ENCODE measurements at regions not wholly inside any gene's neighbourhood (a gene's known extent, or its start where the extent isn't known, plus 50 kb on each side); places are given as distances from the start of the nearest gene placed in this dataset.

GRCh38 chr14:101025131-101025530 lies 121.6 kb upstream of the RTL1 start:
- DNase-seq (ENCODE audit: low spot score), result no peak

- no peak for DNase-seq (ENCODE audit: low spot score)
Observed at GRCh38 chr14:101025696-101026095, 122.2 kb upstream of the RTL1 start.

- DNase-seq (ENCODE audit: low spot score), result no peak
Observed at GRCh38 chr14:101026341-101026740, 122.8 kb upstream of the RTL1 start.

- DNase-seq (ENCODE audit: low spot score), result no peak
Observed at GRCh38 chr14:101027291-101027690, 123.8 kb upstream of the RTL1 start.

- no peak for DNase-seq (ENCODE audit: low spot score)
Observed at GRCh38 chr14:101027966-101028365, 124.4 kb upstream of the RTL1 start.

- no peak for DNase-seq (ENCODE audit: low spot score)
Observed at GRCh38 chr14:101028971-101029667, 125.6 kb upstream of the RTL1 start.

GRCh38 chr14:101029668-101030290 lies 126.3 kb upstream of the RTL1 start:
- no peak for DNase-seq (ENCODE audit: low spot score)

GRCh38 chr14:101030586-101030985 lies 127.1 kb upstream of the RTL1 start:
- DNase-seq (ENCODE audit: low spot score), result no peak

- DNase-seq (ENCODE audit: low spot score), result no peak
Observed at GRCh38 chr14:101031186-101031585, 127.7 kb upstream of the RTL1 start.

GRCh38 chr14:101031721-101032120 lies 128.2 kb upstream of the RTL1 start:
- DNase-seq (ENCODE audit: low spot score), result no peak

- no peak for DNase-seq (ENCODE audit: low spot score)
Observed at GRCh38 chr14:101032433-101032832, 128.9 kb upstream of the RTL1 start.

GRCh38 chr14:101033006-101033405 lies 129.5 kb upstream of the RTL1 start:
- DNase-seq (ENCODE audit: low spot score), result no peak

- DNase-seq (ENCODE audit: low spot score), result no peak
Observed at GRCh38 chr14:101033446-101034165, 130.1 kb upstream of the RTL1 start.

- DNase-seq (ENCODE audit: low spot score), result no peak
Observed at GRCh38 chr14:101034986-101035385, 131.5 kb upstream of the RTL1 start.

GRCh38 chr14:101035466-101036225 lies 132.1 kb upstream of the RTL1 start:
- no peak for DNase-seq (ENCODE audit: low spot score)

- no peak for DNase-seq (ENCODE audit: low spot score)
Observed at GRCh38 chr14:101037021-101037817, 133.7 kb upstream of the RTL1 start.

GRCh38 chr14:101039031-101039754 lies 135.7 kb upstream of the RTL1 start:
- no peak for DNase-seq (ENCODE audit: low spot score)

GRCh38 chr14:101039755-101040138 lies 136.2 kb upstream of the RTL1 start:
- DNase-seq (ENCODE audit: low spot score), result no peak

- DNase-seq (ENCODE audit: low spot score), result no peak
Observed at GRCh38 chr14:101040538-101041442, 137.3 kb upstream of the RTL1 start.

- no peak for DNase-seq (ENCODE audit: low spot score)
Observed at GRCh38 chr14:101043891-101044290, 140.4 kb upstream of the RTL1 start.
